ELR (cell line): ENCODE measurements at regions not wholly inside any gene's neighbourhood (a gene's known extent, or its start where the extent isn't known, plus 50 kb on each side); places are given as distances from the start of the nearest gene placed in this dataset.

ENCODE experiments used
- DNase-seq: peaks from one replicate; pipeline ENCODE4 v3.0.0-alpha.2; 2015; ENCODE audit warnings: low read depth

DNA sequence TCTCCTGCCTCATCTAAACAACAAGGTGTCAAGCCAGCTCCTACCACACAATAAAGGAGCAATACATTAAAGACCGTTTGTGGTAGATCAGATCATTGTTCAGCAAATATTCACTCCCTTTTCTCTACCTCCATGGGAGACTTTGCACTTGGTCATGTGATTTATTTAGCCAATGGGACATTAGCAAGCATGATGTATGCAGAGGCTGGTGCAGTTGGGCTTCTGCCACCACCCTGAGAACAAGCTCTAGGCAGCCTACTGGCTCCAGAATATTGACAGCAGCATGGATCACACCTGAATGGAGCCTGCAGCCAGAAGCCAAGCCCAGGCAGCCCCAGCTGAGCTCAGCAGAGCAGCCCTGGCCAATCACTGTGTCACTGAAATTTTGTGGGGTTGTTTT lies 99.4 kb upstream of the UBE2E2 start:
- no peak for DNase-seq

- no peak for DNase-seq
Observed at GRCh38 chr3:23105048-23105447, 98.1 kb upstream of the UBE2E2 start.

DNA sequence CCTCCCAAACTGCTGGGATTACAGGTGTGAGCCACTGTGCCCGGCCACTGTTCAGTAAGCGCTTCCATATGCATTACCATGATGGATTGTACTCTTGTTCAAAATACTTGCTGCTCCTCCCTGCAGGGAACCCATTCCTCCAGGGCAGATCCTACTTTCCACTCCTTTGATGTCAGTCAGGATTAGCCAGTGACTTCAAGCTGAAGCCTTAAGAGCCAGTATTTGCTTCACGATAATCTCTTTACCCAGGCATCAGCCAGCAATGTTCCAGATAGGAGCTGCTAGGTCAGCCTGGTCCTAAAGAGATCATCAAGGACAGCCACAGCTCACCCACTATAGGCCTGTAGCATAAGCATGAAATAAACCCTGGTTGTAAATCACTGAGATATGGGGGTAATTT lies 96.5 kb upstream of the UBE2E2 start:
- no peak for DNase-seq

DNA sequence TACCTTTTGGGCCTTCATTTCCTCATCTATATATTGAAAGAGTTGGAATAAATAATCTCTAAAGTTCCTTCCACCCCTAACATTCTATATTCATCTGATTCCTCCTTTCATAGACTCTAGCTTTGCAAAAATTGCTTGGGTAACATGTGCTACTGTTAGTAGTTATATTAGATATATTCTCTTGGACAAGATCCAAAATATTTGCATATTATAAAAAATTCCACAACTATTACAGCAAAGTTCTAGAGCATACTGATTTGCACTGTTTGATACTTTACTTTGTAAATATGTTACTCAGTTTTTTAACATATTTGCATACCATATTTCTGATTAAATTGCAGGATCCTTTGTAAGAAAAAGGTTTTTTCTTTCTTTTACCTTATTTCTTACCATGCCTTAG lies 95.9 kb upstream of the UBE2E2 start:
- DNase-seq = no peak

DNA sequence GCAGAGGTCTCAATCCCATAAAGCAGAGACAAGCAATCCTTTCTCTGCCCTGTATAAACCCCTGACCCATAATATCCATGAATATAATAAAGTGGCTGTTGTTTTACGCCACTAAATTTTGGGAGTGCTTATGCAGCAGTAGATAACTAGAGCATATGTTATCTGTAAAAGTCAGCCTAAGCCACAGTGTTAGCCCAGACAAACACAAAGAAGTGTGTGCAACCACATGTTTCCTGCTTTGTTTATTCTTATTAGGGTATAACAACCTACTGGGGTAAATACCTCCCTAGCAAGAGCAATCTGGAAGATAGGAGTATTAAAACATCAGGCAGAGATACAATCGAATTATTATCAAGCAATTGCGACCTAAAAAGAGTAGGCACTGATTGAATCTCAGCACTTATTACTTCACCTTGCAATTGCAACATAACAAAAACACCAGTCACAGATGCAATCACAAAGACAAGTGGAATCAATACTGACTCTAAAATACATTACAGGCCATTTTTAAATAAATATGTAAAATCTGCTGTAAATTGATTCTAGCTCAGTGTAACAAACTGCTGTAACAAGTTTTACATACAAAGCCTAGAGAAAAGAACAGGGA lies 94.6 kb upstream of the UBE2E2 start:
- no peak for DNase-seq

GRCh38 chr3:23111286-23111685 lies 91.8 kb upstream of the UBE2E2 start:
- DNase-seq = no peak

DNA sequence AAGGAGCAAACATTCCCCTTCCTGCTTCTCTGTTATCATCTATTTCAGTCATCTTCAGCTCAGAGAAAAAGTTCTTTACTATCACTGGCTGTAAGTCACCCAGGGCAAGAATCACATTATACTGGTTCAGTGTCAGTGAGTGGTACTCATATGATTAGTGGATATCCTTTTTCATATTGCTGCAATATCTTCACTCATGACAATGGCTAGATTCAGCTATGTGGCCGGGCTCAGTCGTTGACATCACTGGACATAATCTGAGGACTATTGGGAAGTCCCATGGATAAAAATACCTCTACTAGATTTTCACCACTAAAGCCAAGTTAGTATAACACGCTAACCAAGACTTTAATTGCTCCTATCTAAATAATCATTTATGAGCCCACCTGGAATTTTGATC lies 91.3 kb upstream of the UBE2E2 start:
- DNase-seq = no peak

DNA sequence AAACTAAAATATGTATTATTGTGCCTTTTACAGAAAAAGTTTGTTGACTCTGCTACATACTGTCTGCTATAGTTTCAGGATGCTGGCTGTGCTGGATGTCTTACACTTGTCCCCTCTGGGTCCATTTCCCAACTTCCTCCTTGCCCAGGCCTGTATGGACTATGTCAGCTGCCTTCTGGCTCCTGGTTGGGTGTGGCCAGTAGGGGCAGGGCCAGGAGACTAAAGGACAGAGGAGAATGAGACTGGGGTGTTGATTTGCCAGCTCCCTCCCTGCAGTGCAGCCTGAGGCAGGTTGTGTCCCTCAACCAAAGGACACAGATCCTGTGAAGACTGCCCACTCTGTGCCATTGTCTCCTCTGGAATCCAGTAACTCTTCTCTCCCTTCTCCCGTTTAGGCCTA lies 90.6 kb upstream of the UBE2E2 start:
- DNase-seq = no peak

GRCh38 chr3:23113455-23114171 lies 89.5 kb upstream of the UBE2E2 start:
- peak; percentile 43 for DNase-seq

- DNase-seq = no peak
Observed at GRCh38 chr3:23114432-23114831, 88.7 kb upstream of the UBE2E2 start.

GRCh38 chr3:23115171-23115877 lies 87.8 kb upstream of the UBE2E2 start:
- no peak for DNase-seq

DNA sequence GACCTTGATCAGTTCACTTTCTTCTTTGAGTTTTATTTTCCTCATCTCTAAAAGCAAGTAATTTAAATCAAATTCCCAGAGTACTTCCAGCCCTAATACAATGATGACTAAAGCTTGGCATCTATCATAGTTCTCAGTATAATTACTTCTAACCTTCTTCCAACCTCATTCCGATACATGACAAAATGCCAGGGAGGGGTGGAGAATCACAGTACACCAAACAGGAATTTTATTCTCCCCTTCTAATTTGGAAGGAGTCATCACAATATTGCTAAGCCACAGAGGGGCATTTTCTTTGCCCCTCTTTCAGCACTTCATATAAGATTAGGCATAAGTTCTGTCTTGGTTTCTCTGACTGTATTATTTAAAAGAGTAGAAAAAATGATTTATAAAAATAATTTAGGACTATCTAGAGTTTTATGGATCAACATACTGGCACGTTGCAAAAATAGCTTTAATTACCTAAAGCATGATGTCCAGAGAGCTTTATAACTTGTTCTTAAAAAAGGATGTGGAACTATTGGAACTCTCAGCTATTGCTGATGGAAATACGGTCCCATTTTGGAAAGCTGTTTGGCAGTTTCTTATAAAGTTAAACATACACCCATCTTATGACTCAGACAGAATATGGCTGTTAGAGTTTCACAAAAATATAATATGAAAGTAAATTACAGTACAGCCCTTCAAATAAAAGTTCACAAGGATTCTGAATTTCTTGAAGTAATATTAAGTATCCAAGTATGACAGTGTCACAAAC lies 86.9 kb upstream of the UBE2E2 start:
- DNase-seq = no peak

DNA sequence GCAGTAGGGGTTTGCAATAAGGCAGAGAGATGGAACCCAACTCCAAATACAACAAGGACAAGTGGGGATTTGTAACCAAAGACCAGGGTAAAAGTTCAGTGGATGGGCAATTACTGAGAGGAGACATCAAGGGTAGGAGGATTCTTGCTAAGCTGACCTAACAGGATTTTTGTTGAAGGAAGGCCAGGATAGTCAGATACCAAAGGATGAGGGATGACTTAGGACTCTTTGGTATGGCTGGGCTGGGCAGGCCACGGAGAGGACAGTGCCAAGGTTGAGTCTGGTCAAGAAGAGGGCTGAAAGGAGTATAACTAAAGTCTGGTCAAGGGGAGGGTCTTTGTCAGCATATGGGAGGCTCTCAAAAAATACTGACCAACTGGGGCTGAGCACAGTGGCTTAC lies 85.3 kb upstream of the UBE2E2 start:
- no peak for DNase-seq

DNA sequence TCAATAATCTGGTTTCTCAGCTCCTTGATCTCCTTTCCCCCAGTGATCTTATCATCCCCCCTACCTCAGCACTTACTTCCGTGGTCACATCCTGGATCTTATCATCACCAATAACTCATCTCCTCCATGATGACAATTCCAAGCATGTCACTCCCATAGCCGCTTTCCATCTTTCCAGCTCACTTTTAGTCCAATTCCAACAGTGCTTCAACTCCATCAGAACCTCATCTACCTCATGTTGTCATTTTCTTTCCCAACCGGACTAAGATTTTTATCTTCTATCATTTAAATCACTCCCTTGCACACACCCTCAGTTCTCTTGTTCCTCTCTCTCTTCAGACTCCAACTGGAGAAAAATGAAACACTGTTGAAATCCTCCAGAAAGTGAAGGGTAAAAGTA lies 75.9 kb upstream of the UBE2E2 start:
- no peak for DNase-seq

DNA sequence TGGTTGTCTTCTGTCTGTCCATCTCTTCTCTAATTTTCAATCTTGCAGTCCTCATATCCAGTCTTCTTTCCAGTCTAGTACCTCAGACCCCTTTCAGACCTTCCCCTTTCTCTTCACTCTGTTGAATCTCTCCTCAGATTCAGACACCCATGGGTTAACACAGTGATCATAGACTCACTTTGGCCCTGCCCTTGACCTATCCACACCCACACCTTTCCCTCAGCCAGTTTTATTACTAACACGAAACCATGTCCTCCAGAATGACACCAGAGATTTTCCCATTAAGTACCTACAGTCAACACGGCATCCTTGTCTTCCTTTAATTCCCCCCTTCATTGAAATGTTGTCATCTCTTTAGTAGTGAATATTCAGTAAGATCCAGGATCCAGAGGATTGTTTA lies 74.5 kb upstream of the UBE2E2 start:
- no peak for DNase-seq

- DNase-seq = peak; percentile 3
Observed at GRCh38 chr3:23129117-23129516, 74.0 kb upstream of the UBE2E2 start.

DNA sequence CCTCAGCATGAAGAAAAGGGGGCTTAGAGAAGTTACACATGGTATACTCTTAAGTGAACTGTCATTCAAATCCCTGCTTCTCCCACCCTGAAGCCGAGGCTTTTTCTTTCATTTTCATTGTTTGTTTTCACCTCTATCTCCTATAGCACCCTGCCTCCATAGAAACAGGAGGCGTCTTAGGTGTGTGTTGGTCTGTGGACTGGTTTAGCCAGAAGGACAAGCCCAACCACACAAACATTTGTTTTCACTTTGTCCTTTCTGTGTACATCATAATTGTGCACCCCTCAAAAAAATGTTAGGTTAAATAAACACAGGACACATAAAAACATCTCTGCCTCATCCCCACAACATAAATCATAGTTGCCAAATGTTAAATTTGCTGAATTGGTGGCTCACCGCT lies 73.3 kb upstream of the UBE2E2 start:
- peak; percentile 20 for DNase-seq

DNA sequence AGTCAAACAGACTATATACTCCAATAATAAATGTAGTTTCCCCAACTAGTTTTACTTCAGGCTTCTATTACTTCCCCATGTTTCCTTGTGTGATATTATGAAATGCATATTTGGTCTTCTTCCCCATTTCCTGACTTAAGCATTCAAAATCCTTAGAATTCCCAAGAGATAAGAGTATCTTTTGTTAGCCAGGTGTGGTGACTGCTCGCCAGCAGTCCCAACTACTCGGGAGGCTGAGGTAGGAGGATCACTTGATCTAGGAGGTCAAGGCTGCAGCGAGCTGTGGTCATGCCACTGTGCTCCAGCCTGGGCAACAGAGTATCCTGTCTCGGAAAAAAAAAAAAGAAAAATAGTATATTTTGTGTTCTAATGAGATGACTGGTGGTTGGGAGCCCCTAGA lies 72.7 kb upstream of the UBE2E2 start:
- no peak for DNase-seq

DNA sequence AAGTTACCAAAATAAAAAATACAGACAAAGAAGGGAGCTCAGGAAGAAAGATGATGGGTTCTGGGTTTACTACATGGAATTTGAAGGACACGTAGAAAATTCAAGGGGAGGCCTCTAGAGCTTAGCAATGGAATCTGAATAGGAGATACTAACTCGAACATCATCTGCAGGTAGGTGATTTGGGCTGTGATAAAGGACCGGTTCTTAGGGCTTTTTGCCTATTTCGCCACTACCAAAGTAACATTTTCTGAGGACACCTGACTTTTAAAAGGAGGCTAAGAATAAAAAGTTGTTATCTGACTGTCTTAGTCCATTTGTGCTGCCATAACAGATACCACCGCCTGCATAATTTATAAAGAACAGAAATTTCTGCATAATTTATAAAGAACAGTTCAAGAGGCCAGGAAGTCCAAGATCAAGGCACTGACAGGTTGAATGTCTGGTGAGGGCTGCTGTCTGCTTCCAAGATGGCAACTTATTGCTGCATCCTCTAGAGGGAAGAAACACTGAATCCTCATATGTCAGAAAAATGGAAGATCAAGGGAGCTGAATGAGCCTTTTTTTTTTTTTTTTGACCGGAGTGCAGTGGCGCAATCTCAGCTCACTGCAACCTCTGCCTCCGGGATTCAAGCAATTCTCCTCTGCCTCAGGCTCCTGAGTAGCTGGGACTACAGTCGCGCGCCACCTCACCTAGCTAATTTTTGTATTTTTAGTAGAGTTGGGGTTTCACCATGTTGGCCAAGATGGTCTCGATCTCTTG lies 67.9 kb upstream of the UBE2E2 start:
- no peak for DNase-seq

- no peak for DNase-seq
Observed at GRCh38 chr3:23136054-23136453, 67.1 kb upstream of the UBE2E2 start.

- peak; percentile 19 for DNase-seq
Observed at GRCh38 chr3:23144051-23144450, 59.1 kb upstream of the UBE2E2 start.

DNA sequence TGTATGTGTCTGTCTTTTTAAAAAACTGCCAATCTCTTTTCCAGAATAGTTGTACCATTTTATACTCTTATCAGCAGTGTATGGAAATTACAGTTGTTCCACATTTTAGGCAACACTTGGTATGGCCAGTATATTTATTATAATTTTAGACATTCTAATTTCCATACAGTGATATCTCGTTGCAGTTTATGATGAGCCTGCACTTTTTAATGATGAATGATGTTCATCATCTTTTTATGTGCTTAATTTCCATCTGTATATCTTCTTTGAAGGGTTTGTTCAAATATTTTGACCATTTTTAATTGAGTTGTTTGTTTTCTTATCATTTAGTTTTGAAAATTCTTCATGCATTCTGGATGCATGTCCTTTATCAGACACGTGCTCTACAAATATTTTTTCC lies 57.0 kb upstream of the UBE2E2 start:
- no peak for DNase-seq
